Prostate gland (tissue), 2 donors: ENCODE measurements at regions not wholly inside any gene's neighbourhood (a gene's known extent, or its start where the extent isn't known, plus 50 kb on each side); places are given as distances from the start of the nearest gene placed in this dataset.

ENCODE experiments used
- POLR2A ChIP-seq: fragments of 450-650 bp; IDR thresholded peaks from one replicate; pipeline ENCODE4 v1.6.1; 2016; ENCODE audit warnings: antibody characterized with exemption, mild to moderate bottlenecking
- POLR2AphosphoS5 ChIP-seq: sonication (generic); formaldehyde crosslinking; IDR thresholded peaks from one replicate; pipeline ENCODE4 v1.6.1; 2017; ENCODE audit warnings: antibody characterized with exemption
- TF ChIP-seq, protein P1 (sequence below), 4 experiments: fragments of 200-600 bp in 2 of 4; fragments of 450-650 bp in 2 of 4; sonication (generic) in 2 of 4; IDR thresholded peaks; 1 replicate in 3 of 4; 2 replicates in 1 of 4; pipeline ENCODE4 v1.5.1; 2016 to 2019; ENCODE audit warnings: antibody characterized with exemption in 4 of 4, mild to moderate bottlenecking in 2 of 4, moderate library complexity in 2 of 4

DNA sequence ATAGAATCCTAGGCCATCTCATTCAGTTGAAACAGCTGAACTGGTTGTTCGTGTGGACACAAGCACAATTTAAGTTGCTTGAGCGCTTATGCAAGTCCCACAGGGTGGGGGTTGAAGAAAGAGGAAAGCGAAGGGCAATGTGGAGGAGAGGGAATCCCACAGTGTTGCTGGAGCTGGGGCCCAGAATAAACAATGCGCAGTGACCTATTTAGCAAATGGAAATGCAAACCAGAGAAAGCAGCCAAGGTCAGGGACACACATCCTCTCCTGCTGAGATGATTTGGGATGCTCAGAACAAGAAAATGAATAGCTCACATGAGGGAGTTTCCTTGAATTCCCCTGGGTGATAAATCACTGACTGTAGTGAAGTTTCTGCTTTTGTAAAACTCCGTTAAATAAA lies 838.3 kb downstream of the TLE4 start:
- TF ChIP-seq POLR2AphosphoS5 (no peak), POLR2A (no peak)
- TF ChIP-seq, protein P1, sequence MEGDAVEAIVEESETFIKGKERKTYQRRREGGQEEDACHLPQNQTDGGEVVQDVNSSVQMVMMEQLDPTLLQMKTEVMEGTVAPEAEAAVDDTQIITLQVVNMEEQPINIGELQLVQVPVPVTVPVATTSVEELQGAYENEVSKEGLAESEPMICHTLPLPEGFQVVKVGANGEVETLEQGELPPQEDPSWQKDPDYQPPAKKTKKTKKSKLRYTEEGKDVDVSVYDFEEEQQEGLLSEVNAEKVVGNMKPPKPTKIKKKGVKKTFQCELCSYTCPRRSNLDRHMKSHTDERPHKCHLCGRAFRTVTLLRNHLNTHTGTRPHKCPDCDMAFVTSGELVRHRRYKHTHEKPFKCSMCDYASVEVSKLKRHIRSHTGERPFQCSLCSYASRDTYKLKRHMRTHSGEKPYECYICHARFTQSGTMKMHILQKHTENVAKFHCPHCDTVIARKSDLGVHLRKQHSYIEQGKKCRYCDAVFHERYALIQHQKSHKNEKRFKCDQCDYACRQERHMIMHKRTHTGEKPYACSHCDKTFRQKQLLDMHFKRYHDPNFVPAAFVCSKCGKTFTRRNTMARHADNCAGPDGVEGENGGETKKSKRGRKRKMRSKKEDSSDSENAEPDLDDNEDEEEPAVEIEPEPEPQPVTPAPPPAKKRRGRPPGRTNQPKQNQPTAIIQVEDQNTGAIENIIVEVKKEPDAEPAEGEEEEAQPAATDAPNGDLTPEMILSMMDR (IDR thresholded peaks at IDR 0.05), result no peak
